Loucy (cell line): ENCODE measurements at regions not wholly inside any gene's neighbourhood (a gene's known extent, or its start where the extent isn't known, plus 50 kb on each side); places are given as distances from the start of the nearest gene placed in this dataset.

Experiments
- H2AFZ ChIP-seq: fragments of 200-600 bp; sonication (generic); 2 replicates; pipeline ENCODE4 v1.6.0; 2016; ENCODE audit warnings: antibody characterized with exemption, mild to moderate bottlenecking, low read length, moderate library complexity
- H3F3A ChIP-seq: fragments of 200-600 bp; 2 replicates; pipeline ENCODE4 v1.6.0; 2016; ENCODE audit warnings: antibody characterized with exemption, low read depth, mild to moderate bottlenecking
- H3K27me3 ChIP-seq: fragments of 200-600 bp; sonication (generic); 2 replicates; pipeline ENCODE4 v1.6.1; 2014; ENCODE audit warnings: low read length, mild to moderate bottlenecking; ENCODE audit not compliant: insufficient read depth, poor library complexity, severe bottlenecking
- H3K36me3 ChIP-seq: fragments of 200-600 bp; sonication (generic); 2 replicates; pipeline ENCODE4 v1.6.1; 2016; ENCODE audit warnings: low read length; ENCODE audit not compliant: insufficient read depth
- H3K4me1 ChIP-seq: fragments of 200-600 bp; sonication (generic); 2 replicates; pipeline ENCODE4 v1.5.1; 2014; ENCODE audit warnings: low read length, mild to moderate bottlenecking; ENCODE audit not compliant: insufficient read depth, poor library complexity, severe bottlenecking
- H3K4me2 ChIP-seq: fragments of 200-600 bp; sonication (generic); 2 replicates; pipeline ENCODE4 v1.6.0; 2014; ENCODE audit warnings: antibody characterized with exemption, low read length, low read depth, mild to moderate bottlenecking; ENCODE audit not compliant: poor library complexity, severe bottlenecking
- H3K4me3 ChIP-seq: fragments of 200-600 bp; sonication (generic); 2 replicates; pipeline ENCODE4 v1.5.1; 2014; ENCODE audit warnings: low read length, mild to moderate bottlenecking, mixed read lengths; ENCODE audit not compliant: poor library complexity, severe bottlenecking
- H3K79me2 ChIP-seq: fragments of 200-600 bp; sonication (generic); 2 replicates; pipeline ENCODE4 v1.6.1; 2014; ENCODE audit warnings: low read length; ENCODE audit not compliant: insufficient read depth
- H3K9ac ChIP-seq: fragments of 200-600 bp; sonication (generic); 2 replicates; pipeline ENCODE4 v1.6.0; 2014; ENCODE audit warnings: mild to moderate bottlenecking, low read depth, low read length, moderate library complexity; ENCODE audit not compliant: poor library complexity, severe bottlenecking
- H3K9me2 ChIP-seq: fragments of 200-600 bp; sonication (generic); replicated peaks from 2 replicates; pipeline ENCODE4 v1.6.1; 2016; ENCODE audit warnings: low read depth, low read length, mixed read lengths
- H3K9me3 ChIP-seq: fragments of 200-600 bp; sonication (generic); 2 replicates; pipeline ENCODE4 v1.6.1; 2014; ENCODE audit warnings: mild to moderate bottlenecking, antibody characterized with exemption, low read length, low read depth; ENCODE audit not compliant: insufficient read depth
- H4K20me1 ChIP-seq: fragments of 200-600 bp; sonication (generic); 2 replicates; pipeline ENCODE4 v1.6.0; 2014; ENCODE audit warnings: antibody characterized with exemption, low read length, mild to moderate bottlenecking; ENCODE audit not compliant: insufficient read depth, poor library complexity, severe bottlenecking
- CTCF ChIP-seq: fragments of 200-600 bp; sonication (generic); conservative IDR thresholded peaks from 2 replicates; pipeline ENCODE4 v1.5.1; 2014; ENCODE audit warnings: mild to moderate bottlenecking, antibody characterized with exemption, low read length
- EZH2phosphoT487 ChIP-seq: fragments of 200-600 bp; IDR thresholded peaks from 2 replicates; pipeline ENCODE4 v1.6.1; 2018; ENCODE audit warnings: antibody characterized with exemption, mild to moderate bottlenecking, moderate library complexity, borderline replicate concordance

- Histone ChIP-seq H3K36me3 (no peaks in the 10 kb centered on the region), H2AFZ (no peak overlapping the region), H3K4me3 (no peak overlapping the region), H3K27me3 (no peaks in the 10 kb centered on the region), H3F3A (no peaks in the 10 kb centered on the region), H3K9me2 (no peaks in the 10 kb centered on the region), H3K79me2 (no peaks in the 10 kb centered on the region), H3K4me2 (no peak overlapping the region), H3K9me3 (no peaks in the 10 kb centered on the region), H3K4me1 (no peaks in the 10 kb centered on the region), H3K9ac (no peak overlapping the region), H4K20me1 (no peaks in the 10 kb centered on the region)
- TF ChIP-seq CTCF (no peak), EZH2phosphoT487 (no peak)
Measured at GRCh38 chr7:24483804-24484203, 89.4 kb upstream of the PALS2 start.

DNA sequence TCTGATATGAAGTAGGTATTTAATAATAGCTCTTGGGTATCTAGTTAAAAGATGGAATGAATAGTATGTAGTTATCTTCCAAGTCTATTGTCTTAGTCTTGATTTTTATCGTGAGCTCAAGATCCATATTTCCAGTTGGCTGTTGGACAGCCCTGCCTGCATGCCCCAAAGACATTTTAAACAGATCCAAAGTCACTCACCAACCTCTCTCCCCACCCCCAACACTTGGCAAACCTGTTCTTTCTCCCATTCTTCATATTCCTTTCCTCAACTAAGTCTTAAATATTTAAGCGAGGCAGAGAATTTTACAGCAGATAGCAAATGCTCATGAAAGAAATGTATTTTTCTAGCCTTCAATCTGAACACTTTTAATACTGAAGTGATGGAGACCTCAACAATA is 80.7 kb upstream of the PALS2 start:
- H3K4me3 ChIP-seq: no peak overlapping the region
- TF ChIP-seq CTCF (no peak), EZH2phosphoT487 (no peak)
- H3K4me1 ChIP-seq: no peaks in the 10 kb centered on the region
- no peaks in the 10 kb centered on the region for H3K27me3 ChIP-seq
- H3K4me2 ChIP-seq: no peak overlapping the region
- no peak overlapping the region for H2AFZ ChIP-seq
- H3F3A ChIP-seq: no peaks in the 10 kb centered on the region
- no peaks in the 10 kb centered on the region for H4K20me1 ChIP-seq
- H3K9ac ChIP-seq: no peak overlapping the region
- H3K36me3 ChIP-seq: no peaks in the 10 kb centered on the region
- no peaks in the 10 kb centered on the region for H3K9me3 ChIP-seq
- H3K9me2 ChIP-seq: no peaks in the 10 kb centered on the region
- H3K79me2 ChIP-seq: no peaks in the 10 kb centered on the region

DNA sequence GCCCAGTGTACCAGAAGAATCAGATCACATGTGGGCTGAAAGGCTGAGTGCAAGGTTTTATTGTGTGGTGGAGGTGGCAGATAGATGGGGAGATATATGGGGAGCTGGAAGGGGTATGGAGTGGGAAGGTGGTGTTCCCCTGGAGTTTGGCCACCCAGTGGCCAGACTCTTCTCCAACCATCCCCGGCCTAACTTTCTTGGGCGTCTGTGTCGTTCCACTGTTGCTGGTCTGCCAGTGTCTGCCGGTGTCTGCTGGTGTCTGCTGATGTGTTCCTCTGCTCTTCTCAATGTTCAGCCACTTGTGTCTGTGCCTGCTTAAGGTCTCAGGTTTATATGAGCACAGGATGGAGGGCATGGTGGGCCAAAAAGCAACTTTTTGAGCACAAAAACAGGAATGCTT is 78.4 kb upstream of the PALS2 start:
- H3F3A ChIP-seq: no peaks in the 10 kb centered on the region
- no peak overlapping the region for H3K9ac ChIP-seq
- no peaks in the 10 kb centered on the region for H3K27me3 ChIP-seq
- H2AFZ ChIP-seq: no peak overlapping the region
- no peaks in the 10 kb centered on the region for H4K20me1 ChIP-seq
- TF ChIP-seq CTCF: no peak; the same call in 1 of the 2 replicates
- no peak for TF ChIP-seq EZH2phosphoT487
- H3K79me2 ChIP-seq: no peaks in the 10 kb centered on the region
- H3K4me3 ChIP-seq: no peak overlapping the region
- H3K9me3 ChIP-seq: no peaks in the 10 kb centered on the region
- H3K36me3 ChIP-seq: no peaks in the 10 kb centered on the region
- H3K4me2 ChIP-seq: no peak overlapping the region
- no peaks in the 10 kb centered on the region for H3K4me1 ChIP-seq
- H3K9me2 ChIP-seq: no peaks in the 10 kb centered on the region
